Sigmoid colon (tissue), 4 donors: ENCODE measurements at regions not wholly inside any gene's neighbourhood (a gene's known extent, or its start where the extent isn't known, plus 50 kb on each side); places are given as distances from the start of the nearest gene placed in this dataset.

Experiments used
- CTCF ChIP-seq, 4 experiments: fragments of 450-650 bp in 3 of 4; fragments of 200-600 bp in 1 of 4; IDR thresholded peaks; one replicate each; pipeline ENCODE4 v1.5.1; 2016 to 2019; ENCODE audit warnings: antibody characterized with exemption in 4 of 4, mild to moderate bottlenecking in 3 of 4, moderate library complexity in 2 of 4
- EP300 ChIP-seq, 4 donors: sonication (generic); formaldehyde crosslinking; IDR thresholded peaks; one replicate each; pipeline ENCODE4 v1.6.1; 2017; ENCODE audit warnings: antibody characterized with exemption in 4 of 4
- POLR2A ChIP-seq, 2 donors: fragments of 450-650 bp; IDR thresholded peaks; one replicate each; pipeline ENCODE4 v1.6.1; 2016; ENCODE audit warnings: antibody characterized with exemption in 2 of 2, mild to moderate bottlenecking in 2 of 2, moderate library complexity in 2 of 2
- POLR2AphosphoS5 ChIP-seq, 4 donors: sonication (generic); formaldehyde crosslinking; IDR thresholded peaks; one replicate each; pipeline ENCODE4 v1.6.1; 2017; ENCODE audit warnings: antibody characterized with exemption in 4 of 4

- no peak for TF ChIP-seq POLR2AphosphoS5 (IDR thresholded peaks at IDR 0.05)
- no peak for TF ChIP-seq CTCF (IDR thresholded peaks at IDR 0.05)
- TF ChIP-seq EP300 (IDR thresholded peaks at IDR 0.05) = no peak
- no peak for TF ChIP-seq POLR2A (IDR thresholded peaks at IDR 0.05)
Measured at GRCh38 chr14:27072589-27072988, 474.8 kb upstream of the NOVA1 start.
